Retinal pigment epithelial cell (primary cell): ENCODE measurements at regions not wholly inside any gene's neighbourhood (a gene's known extent, or its start where the extent isn't known, plus 50 kb on each side); places are given as distances from the start of the nearest gene placed in this dataset.

Experiments
- DNase-seq: peaks from one replicate; pipeline ENCODE4 v3.0.0-alpha.2; 2010; ENCODE audit warnings: low read depth
- H3K4me3 ChIP-seq: 2 replicates; pipeline ENCODE4 v1.5.1; 2011; ENCODE audit warnings: mild to moderate bottlenecking, low read length, control low read depth, moderate library complexity
- TF ChIP-seq, protein P1 (sequence below): conservative IDR thresholded peaks from 2 replicates; pipeline ENCODE4 v1.5.1; 2011; ENCODE audit warnings: low read depth, low read length, control low read depth, inconsistent platforms

DNA sequence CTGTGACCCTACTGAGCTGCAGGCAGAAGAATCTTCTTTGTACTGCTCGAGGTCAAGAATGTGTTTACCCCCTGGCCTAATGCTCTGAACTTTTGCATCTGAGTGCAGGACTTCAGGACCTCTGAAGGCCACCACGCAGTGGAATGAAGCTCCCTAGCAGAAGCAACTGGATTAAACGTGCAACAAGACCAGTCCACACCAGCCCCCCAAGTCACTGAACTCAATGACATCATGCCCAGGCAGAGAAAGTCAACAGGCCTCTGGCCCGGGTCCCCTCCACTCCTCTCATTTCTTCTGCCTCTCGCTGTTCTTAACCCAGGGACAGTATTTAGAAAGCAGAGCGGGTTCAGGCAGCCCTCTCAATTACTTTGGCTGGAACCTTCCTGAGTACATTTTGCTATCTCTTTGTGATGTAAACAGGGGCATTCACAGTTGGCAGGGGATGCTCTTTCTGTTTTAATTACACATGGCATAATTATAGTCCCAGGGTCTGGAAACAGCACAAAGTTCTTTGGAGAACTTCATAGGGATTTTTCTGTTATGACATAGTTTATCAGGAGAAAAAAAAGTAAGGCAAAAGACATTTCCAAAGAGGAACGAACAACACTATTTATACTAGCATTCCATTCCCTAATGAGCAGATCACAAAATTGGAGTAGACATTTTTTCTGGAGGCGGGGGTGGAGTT is 108.2 kb upstream of the SPATA31D4 start:
- no peak overlapping the region for H3K4me3 ChIP-seq
- DNase-seq = no peak
- TF ChIP-seq, protein P1, sequence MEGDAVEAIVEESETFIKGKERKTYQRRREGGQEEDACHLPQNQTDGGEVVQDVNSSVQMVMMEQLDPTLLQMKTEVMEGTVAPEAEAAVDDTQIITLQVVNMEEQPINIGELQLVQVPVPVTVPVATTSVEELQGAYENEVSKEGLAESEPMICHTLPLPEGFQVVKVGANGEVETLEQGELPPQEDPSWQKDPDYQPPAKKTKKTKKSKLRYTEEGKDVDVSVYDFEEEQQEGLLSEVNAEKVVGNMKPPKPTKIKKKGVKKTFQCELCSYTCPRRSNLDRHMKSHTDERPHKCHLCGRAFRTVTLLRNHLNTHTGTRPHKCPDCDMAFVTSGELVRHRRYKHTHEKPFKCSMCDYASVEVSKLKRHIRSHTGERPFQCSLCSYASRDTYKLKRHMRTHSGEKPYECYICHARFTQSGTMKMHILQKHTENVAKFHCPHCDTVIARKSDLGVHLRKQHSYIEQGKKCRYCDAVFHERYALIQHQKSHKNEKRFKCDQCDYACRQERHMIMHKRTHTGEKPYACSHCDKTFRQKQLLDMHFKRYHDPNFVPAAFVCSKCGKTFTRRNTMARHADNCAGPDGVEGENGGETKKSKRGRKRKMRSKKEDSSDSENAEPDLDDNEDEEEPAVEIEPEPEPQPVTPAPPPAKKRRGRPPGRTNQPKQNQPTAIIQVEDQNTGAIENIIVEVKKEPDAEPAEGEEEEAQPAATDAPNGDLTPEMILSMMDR = no peak

DNA sequence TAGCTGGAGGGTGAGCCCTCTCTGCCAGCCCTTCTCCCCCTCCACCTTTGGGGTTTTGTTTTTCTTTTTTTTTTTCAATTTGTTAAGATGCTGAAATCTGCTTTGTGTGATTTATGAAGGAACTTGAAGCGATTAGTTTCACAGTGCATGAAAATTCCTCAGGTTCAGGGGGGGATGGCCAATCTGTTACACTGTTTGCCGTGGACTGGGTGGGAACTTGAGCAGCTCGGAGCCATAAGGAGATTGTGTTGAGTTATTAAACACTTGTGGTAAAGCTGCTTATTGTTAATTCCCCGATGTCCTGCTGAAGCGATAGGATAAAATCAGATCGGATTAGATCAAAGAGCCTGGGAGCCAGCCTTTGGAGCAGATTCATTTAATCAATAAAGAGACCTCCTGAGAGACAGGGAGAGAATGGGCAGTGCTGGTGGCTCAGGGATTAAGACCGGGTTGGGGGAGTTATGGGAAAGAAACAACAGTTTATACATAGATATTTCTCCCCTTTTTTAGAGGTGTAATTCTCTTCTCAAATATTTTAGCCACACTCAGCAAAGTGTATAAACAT is 105.8 kb upstream of the SPATA31D4 start:
- TF ChIP-seq, protein P1 = no peak
- peak; percentile 92 for DNase-seq

DNA sequence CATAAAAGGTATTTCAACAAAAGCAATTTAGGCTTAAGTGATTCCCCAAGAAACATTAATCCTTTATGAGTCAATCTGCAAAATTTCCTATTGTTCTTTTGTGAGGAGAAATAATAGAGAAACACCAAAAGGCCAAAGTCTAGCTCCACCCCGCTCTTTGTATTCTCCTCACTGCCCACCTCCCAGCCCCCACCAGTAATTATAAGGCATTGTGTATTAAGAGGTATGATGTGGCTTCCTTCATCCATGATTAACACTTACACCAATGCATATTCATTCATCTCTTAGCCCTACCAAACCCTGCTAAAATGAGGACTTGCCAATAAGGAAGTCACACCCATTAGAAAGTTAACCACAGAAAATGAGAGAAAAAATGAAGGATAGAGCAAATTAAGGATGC is 105.3 kb upstream of the SPATA31D4 start:
- peak; percentile 65 for DNase-seq
- no peak overlapping the region for H3K4me3 ChIP-seq
- TF ChIP-seq, protein P1 = no peak

More for the DNA sequence above, 105.8 kb upstream of the SPATA31D4 start:
- no peak overlapping the region for H3K4me3 ChIP-seq

DNA sequence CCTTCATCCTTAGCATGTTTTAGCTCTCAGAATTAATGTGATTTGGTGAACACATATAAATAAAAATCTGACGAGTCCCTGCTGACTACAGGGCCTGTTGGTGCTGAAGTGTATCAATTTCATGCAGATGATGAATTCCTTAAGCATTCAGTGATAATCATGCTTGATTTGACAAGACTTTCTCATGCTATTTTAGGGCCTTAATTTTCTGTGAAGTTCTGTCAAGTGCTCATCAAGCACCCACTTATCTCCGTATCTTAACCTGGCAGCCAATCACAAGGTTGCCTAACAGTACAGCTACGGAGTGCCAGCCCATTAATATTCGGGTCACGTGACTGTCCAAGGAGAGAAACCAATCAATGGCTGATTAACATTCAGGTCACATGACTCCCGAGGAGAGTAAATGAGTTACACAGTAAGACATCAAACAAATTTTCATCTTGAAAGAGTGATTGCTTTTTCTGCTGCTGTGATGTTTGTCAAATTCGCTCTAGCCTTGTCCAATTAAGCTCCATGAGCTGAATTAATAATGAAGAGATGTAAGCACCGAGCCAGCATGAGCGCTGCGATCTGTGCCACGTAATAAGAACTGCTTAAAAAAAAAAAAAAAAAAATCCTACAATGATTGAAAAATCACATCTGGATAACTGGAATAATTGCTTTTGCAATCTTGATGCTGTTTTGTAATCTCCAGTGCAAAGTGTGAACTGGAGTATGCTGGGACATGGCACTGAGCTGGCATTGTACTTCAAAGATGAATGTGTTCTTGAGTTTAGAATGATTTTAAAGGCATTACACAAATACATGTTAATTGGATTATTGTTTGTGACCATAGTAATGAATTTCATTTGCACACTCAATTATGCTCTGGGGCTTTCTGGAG is 104.3 kb upstream of the SPATA31D4 start:
- TF ChIP-seq, protein P1 = no peak
- H3K4me3 ChIP-seq = no peak overlapping the region
- DNase-seq = no peak

DNA sequence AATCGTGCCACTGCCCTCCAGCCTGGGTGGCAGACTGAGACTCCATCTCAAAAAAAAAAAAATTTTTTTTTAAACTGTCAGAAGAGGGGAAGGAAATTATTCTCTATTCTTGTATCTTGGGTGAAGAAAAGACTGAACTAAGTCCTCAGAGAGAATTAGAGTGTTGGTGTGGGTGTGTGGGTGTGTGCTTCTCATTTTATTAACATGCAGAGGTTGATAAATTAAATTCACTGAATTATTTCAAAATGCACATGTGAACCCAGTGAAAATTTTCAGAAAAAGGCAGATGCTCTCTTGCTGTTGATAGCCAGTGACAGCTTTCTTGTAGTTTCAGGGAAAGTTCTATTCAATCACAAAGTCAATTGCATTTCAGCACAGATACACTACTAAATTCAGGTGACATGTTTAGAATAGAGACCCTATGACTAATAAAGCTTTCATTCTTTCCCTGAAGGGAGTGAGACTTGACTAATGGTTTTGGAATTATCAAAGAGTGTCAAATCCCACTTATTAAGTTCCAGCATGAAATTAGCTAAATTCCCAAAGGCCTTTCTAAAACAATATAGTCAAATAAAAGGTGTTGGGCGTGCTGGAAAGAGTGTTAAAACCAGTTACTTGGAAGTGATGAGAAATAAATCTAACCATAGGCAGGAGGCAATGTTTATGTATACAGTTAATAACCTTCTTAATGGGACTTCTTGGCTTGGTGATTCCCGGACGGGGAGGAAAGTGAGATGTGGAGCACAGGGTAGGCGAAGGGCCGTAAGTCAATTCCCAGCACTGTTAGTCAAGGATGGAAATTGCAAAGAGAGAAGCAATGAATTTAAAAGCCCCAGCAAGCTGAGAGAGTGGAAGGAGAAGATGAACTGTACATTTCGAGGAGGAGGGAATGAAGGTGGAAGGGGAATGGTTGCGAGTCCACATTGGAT is 103.2 kb upstream of the SPATA31D4 start:
- H3K4me3 ChIP-seq = no peak overlapping the region
- TF ChIP-seq, protein P1 = no peak
- peak; percentile 75 for DNase-seq

DNA sequence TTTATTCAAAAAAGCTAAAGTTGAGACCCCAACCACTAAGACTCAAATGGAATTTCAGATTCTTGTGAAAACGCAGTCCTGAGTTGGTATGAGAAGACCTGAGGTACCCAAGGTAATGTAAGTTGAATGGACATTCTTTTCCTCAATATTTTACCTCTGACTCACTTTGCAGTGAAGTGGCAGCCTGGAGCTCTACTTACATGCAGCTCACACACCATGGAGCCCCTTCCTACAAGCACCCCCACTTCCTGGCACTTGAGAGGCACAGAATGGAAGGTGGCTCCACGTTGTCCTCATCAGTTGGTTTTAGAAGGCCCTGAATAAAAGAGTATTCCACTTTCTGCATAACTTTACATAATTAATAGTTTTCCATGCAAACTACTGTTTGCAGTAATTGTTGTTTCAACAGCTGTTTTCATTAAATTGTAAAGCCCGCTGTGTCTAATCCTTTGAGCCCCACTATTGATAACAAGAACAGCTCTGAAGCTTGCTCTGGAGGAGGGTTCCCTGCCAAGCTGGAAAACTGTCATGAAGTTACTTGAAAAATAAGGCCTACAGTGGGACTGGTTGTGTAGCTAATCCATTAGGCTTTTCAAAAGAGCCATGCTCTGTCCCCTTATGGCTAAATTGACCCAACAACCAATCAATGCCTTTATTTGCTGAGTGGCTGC is 102.2 kb upstream of the SPATA31D4 start:
- TF ChIP-seq, protein P1 = no peak
- DNase-seq = peak; percentile 69
- H3K4me3 ChIP-seq = no peak overlapping the region
